Uterus (tissue), 3 donors: ENCODE measurements at regions not wholly inside any gene's neighbourhood (a gene's known extent, or its start where the extent isn't known, plus 50 kb on each side); places are given as distances from the start of the nearest gene placed in this dataset.

ENCODE experiments used
- DNase-seq, 2 donors: peaks; one replicate each; pipeline ENCODE4 v3.0.0-alpha.2; 2019 to 2020
- H3K27ac ChIP-seq, 2 donors: fragments of 200-600 bp; sonication (generic); 1 replicate in 1 of 2; 2 replicates in 1 of 2; pipeline ENCODE4 v1.5.1; 2016 to 2018
- H3K27me3 ChIP-seq, 2 donors: fragments of 200-600 bp; sonication (generic); one replicate each; pipeline ENCODE4 v1.5.1; 2018 to 2019; ENCODE audit warnings: control low read depth in 1 of 2
- H3K36me3 ChIP-seq, 2 donors: fragments of 200-600 bp; sonication (generic); one replicate each; pipeline ENCODE4 v1.5.1; 2019; ENCODE audit warnings: control low read depth in 1 of 2
- H3K4me1 ChIP-seq, 2 donors: fragments of 200-600 bp; sonication (generic); one replicate each; pipeline ENCODE4 v1.5.1; 2018 to 2019; ENCODE audit warnings: control low read depth in 1 of 2
- H3K4me3 ChIP-seq, 2 donors: fragments of 200-600 bp; sonication (generic); 1 replicate in 1 of 2; 2 replicates in 1 of 2; pipeline ENCODE4 v1.5.1; 2018 to 2019; ENCODE audit warnings: mild to moderate bottlenecking in 1 of 2
- H3K9me3 ChIP-seq, 2 donors: fragments of 200-600 bp; sonication (generic); one replicate each; pipeline ENCODE4 v1.5.1; 2019; ENCODE audit warnings: control low read depth in 1 of 2
- CTCF ChIP-seq, 4 experiments: fragments of 200-600 bp in 2 of 4; fragments of 450-650 bp in 2 of 4; sonication (generic) in 2 of 4; IDR thresholded peaks; one replicate each; pipeline ENCODE4 v1.5.1; 2016 to 2019; ENCODE audit warnings: antibody characterized with exemption in 4 of 4, mild to moderate bottlenecking in 2 of 4, moderate library complexity in 1 of 4
- POLR2A ChIP-seq, 2 donors: fragments of 450-650 bp; IDR thresholded peaks; one replicate each; pipeline ENCODE4 v1.6.1; 2016; ENCODE audit warnings: antibody characterized with exemption in 2 of 2, mild to moderate bottlenecking in 1 of 2, moderate library complexity in 1 of 2
- intact Hi-C: fragments of 100-400 bp; cut with DNase I; formaldehyde crosslinking; loops from one replicate; pipeline ENCODE4 v1.15.1; 2023; ENCODE audit warnings: low total_unique reads
- donor health status: DM: yes; HTN: yes; CAD: no.

DNA sequence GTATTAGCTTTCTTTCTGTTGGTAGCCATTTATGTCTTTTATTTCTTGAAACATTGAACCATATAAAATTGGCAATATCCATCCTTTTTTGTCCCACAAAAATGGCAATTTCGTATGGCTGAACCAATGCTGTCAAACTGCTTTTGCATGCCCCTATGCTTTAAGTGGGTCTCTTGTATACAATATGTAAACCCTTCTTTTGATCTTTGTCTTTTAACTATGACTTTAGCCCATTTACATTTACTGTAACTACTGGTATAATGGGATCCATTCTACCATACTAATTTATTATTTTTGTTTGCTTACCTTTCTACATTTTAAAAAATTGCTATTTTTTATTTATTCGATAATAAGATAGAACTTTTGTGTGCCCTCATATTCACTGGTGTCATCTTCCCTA, 93.4 kb downstream of the TENT4A start:
- H3K27ac ChIP-seq = no peak overlapping the region
- no peaks in the 10 kb centered on the region for H3K36me3 ChIP-seq
- H3K27me3 ChIP-seq = no peaks in the 10 kb centered on the region
- no peaks in the 10 kb centered on the region for H3K9me3 ChIP-seq
- intact Hi-C loops = no loop called here
- H3K4me1 ChIP-seq = no peaks in the 10 kb centered on the region
- H3K4me3 ChIP-seq = no peak overlapping the region
- no peak for DNase-seq
- TF ChIP-seq POLR2A (IDR thresholded peaks at IDR 0.05) (no peak), CTCF (IDR thresholded peaks at IDR 0.05) (no peak)

DNA sequence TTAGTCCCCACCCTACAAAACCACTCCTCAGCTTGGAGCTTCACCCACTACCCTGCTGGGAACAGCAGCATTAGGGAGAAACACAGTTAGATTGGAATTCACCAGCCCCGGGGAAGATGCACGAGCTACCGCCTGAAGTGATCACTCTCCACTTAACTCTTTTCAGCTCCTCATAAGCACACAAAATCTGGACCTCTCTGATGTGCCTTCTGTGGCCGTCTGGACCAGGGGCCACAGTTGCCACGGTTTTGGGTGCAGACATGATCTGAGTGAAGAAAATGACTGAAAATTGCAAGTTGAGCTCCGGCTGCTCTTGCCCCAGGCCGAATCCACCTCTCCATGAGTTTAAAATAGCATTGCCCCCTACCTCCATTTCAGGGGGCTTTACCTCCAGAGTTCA, 95.2 kb downstream of the TENT4A start:
- no peak for DNase-seq
- no peak for TF ChIP-seq POLR2A (IDR thresholded peaks at IDR 0.05)
- no peak for TF ChIP-seq CTCF (IDR thresholded peaks at IDR 0.05)
- intact Hi-C loops = no loop called here
- H3K4me3 ChIP-seq = no peak overlapping the region
- no peak overlapping the region for H3K27ac ChIP-seq
- no peaks in the 10 kb centered on the region for H3K36me3 ChIP-seq
- H3K9me3 ChIP-seq = no peaks in the 10 kb centered on the region
- H3K27me3 ChIP-seq = no peaks in the 10 kb centered on the region
- no peaks in the 10 kb centered on the region for H3K4me1 ChIP-seq

GRCh38 chr5:6810641-6811405, 97.6 kb downstream of the TENT4A start:
- no peak overlapping the region for H3K4me3 ChIP-seq
- no peaks in the 10 kb centered on the region for H3K9me3 ChIP-seq
- no peaks in the 10 kb centered on the region for H3K27me3 ChIP-seq
- no peaks in the 10 kb centered on the region for H3K36me3 ChIP-seq
- no peak for TF ChIP-seq POLR2A (IDR thresholded peaks at IDR 0.05)
- no peak for TF ChIP-seq CTCF (IDR thresholded peaks at IDR 0.05)
- no peaks in the 10 kb centered on the region for H3K4me1 ChIP-seq
- no peak for DNase-seq
- no peak overlapping the region for H3K27ac ChIP-seq
- intact Hi-C loops = no loop called here

GRCh38 chr5:6812091-6812490, 98.9 kb downstream of the TENT4A start:
- Histone ChIP-seq H3K27me3 (no peaks in the 10 kb centered on the region), H3K9me3 (no peaks in the 10 kb centered on the region), H3K36me3 (no peaks in the 10 kb centered on the region), H3K27ac (no peak overlapping the region), H3K4me1 (no peaks in the 10 kb centered on the region), H3K4me3 (no peak overlapping the region)
- no peak for DNase-seq
- no peak for TF ChIP-seq POLR2A (IDR thresholded peaks at IDR 0.05)
- intact Hi-C loops = no loop called here

GRCh38 chr5:6812800-6813731, 99.8 kb downstream of the TENT4A start:
- no peak for TF ChIP-seq CTCF (IDR thresholded peaks at IDR 0.05)
- TF ChIP-seq POLR2A (IDR thresholded peaks at IDR 0.05) = no peak
- intact Hi-C loops = no loop called here

More at GRCh38 chr5:6812800-6813731, 99.8 kb downstream of the TENT4A start:
- peak; percentile 35 to 37 for DNase-seq
- Histone ChIP-seq H3K4me1 (no peaks in the 10 kb centered on the region), H3K4me3 (no peak overlapping the region), H3K27ac (no peak overlapping the region), H3K36me3 (no peaks in the 10 kb centered on the region), H3K9me3 (no peaks in the 10 kb centered on the region), H3K27me3 (no peaks in the 10 kb centered on the region)
